PC-3 (cell line): ENCODE measurements at regions not wholly inside any gene's neighbourhood (a gene's known extent, or its start where the extent isn't known, plus 50 kb on each side); places are given as distances from the start of the nearest gene placed in this dataset.
"Not testable (repeated sequence)": the region's sequence is repeated elsewhere in the genome, so short reads cannot be mapped to it uniquely, and the experiment has no call there.

ENCODE experiments used
- ATAC-seq: fragments of 200-7000 bp; cut with Tn5 transposase; 2 replicates; pipeline ENCODE4 v1.9.1; 2020; ENCODE audit warnings: mild to moderate bottlenecking, moderate library complexity
- BruUV-seq: library from RNA; stranded (reverse); fragments of 400-500 nt; replicated peaks from 2 replicates; lab custom pipeline; 2021; lab: Mats Ljungman, UMichigan
- CTCF ChIA-PET: fragments of 300-600 bp; sonication (Branson Sonifier 250); formaldehyde crosslinking; loops from one replicate; lab custom pipeline; 2022; ENCODE audit warnings: antibody characterized with exemption; lab: Charles Lee
- POLR2A ChIA-PET: fragments of 300-600 bp; sonication (Branson Sonifier 250); formaldehyde crosslinking; loops from one replicate; lab custom pipeline; 2022; ENCODE audit warnings: antibody characterized with exemption; ENCODE audit not compliant: unreplicated experiment; lab: Charles Lee
- DNase-seq: peaks from one replicate; pipeline ENCODE4 v3.0.0-alpha.2; 2015
- H2AFZ ChIP-seq: fragments of 300-600 bp; sonication (generic); 2 replicates; pipeline ENCODE4 v1.6.0; 2016; ENCODE audit warnings: antibody characterized with exemption, low read length
- H3F3A ChIP-seq: fragments of 300-600 bp; sonication (generic); one replicate; pipeline ENCODE4 v1.6.0; 2017; ENCODE audit warnings: antibody characterized with exemption, low read length, control low read depth, mild to moderate bottlenecking; ENCODE audit not compliant: unreplicated experiment
- H3K27ac ChIP-seq: fragments of 300-600 bp; sonication (generic); 2 replicates; pipeline ENCODE4 v1.5.1; 2016; ENCODE audit warnings: mild to moderate bottlenecking, low read length
- H3K27me3 ChIP-seq: fragments of 300-600 bp; sonication (generic); 2 replicates; pipeline ENCODE4 v1.6.1; 2016; ENCODE audit warnings: low read length, mixed read lengths
- H3K36me3 ChIP-seq: fragments of 300-600 bp; sonication (generic); 2 replicates; pipeline ENCODE4 v1.6.1; 2016; ENCODE audit warnings: low read depth, mixed run types, low read length, mixed read lengths
- H3K4me1 ChIP-seq: fragments of 300-600 bp; sonication (generic); 2 replicates; pipeline ENCODE4 v1.5.1; 2016; ENCODE audit warnings: low read length; ENCODE audit not compliant: insufficient read depth
- H3K4me2 ChIP-seq: fragments of 300-600 bp; sonication (generic); 2 replicates; pipeline ENCODE4 v1.6.0; 2016; ENCODE audit warnings: low read length
- H3K4me3 ChIP-seq: fragments of 300-600 bp; sonication (generic); 2 replicates; pipeline ENCODE4 v1.5.1; 2016; ENCODE audit warnings: mild to moderate bottlenecking, low read length, mixed read lengths
- H3K79me2 ChIP-seq: fragments of 300-600 bp; sonication (generic); 2 replicates; pipeline ENCODE4 v1.6.1; 2017; ENCODE audit warnings: low read length, mixed read lengths
- H3K9ac ChIP-seq: fragments of 300-600 bp; sonication (generic); 2 replicates; pipeline ENCODE4 v1.6.0; 2016; ENCODE audit warnings: mild to moderate bottlenecking, low read length
- H3K9me2 ChIP-seq: fragments of 300-600 bp; sonication (generic); replicated peaks from 2 replicates; pipeline ENCODE4 v1.6.1; 2016; ENCODE audit warnings: mixed run types, low read length, mixed read lengths
- H3K9me3 ChIP-seq: fragments of 300-600 bp; sonication (generic); 2 replicates; pipeline ENCODE4 v1.6.1; 2016; ENCODE audit warnings: low read length, mixed read lengths
- H4K20me1 ChIP-seq: fragments of 300-600 bp; sonication (generic); 2 replicates; pipeline ENCODE4 v1.6.1; 2016; ENCODE audit warnings: low read length, mixed read lengths
- CTCF ChIP-seq: fragments of 300-600 bp; sonication (generic); conservative IDR thresholded peaks from 2 replicates; pipeline ENCODE4 v1.5.1; 2017; ENCODE audit warnings: antibody characterized with exemption, low read depth, mild to moderate bottlenecking, low read length
- EZH2 ChIP-seq: fragments of 300-600 bp; sonication (generic); IDR thresholded peaks from one replicate; pipeline ENCODE4 v1.6.1; 2017; ENCODE audit warnings: antibody characterized with exemption, mild to moderate bottlenecking, low read length; ENCODE audit not compliant: unreplicated experiment
- EZH2phosphoT487 ChIP-seq: fragments of 300-600 bp; sonication (generic); IDR thresholded peaks from 2 replicates; pipeline ENCODE4 v1.6.1; 2018; ENCODE audit warnings: mild to moderate bottlenecking, antibody characterized with exemption, low read length, borderline replicate concordance
- intact Hi-C: fragments of 100-400 bp; cut with micrococcal nuclease; formaldehyde crosslinking; loops from 2 replicates; pipeline ENCODE4 v1.9.0; 2023

DNA sequence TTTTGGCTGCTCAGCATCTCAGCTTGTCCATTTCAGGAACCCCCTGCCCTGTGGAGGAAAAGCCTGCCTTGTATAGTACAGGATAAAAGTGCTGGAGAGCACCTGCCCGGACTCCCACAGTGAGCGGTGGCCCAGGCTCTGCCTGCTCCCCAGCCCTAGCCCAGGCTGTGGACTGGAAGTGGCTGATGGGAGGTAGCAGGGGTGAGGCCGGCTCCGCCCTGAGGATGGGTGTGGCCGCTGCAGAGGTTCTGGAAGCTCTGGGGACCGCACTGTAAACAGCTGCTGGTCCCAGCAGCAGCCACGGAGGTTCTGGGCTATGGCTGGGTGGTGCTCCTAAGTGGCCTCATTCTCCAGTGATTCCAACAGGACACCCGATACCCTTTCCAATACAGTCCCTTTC lies 56.6 kb upstream of the HELT start:
- no peak for TF ChIP-seq EZH2
- TF ChIP-seq CTCF, result no peak
- no peak for TF ChIP-seq EZH2phosphoT487
- no peak overlapping the region for H3K9ac ChIP-seq
- BruUV-seq, result no TSS peak
- no peak for DNase-seq
- no peaks in the 10 kb centered on the region for H3K9me2 ChIP-seq
- H3K27ac ChIP-seq, result no peak overlapping the region
- no peak overlapping the region for H3K4me2 ChIP-seq
- H3K27me3 ChIP-seq, result no peaks in the 10 kb centered on the region
- POLR2A ChIA-PET, result no interaction called here
- ATAC-seq, result peak; percentile 33; the same call in 1 of the 2 replicates
- no peaks in the 10 kb centered on the region for H3K4me1 ChIP-seq
- H3F3A ChIP-seq, result no peaks in the 10 kb centered on the region
- H3K36me3 ChIP-seq, result no peaks in the 10 kb centered on the region
- no peaks in the 10 kb centered on the region for H4K20me1 ChIP-seq
- H2AFZ ChIP-seq, result no peak overlapping the region
- H3K79me2 ChIP-seq, result no peaks in the 10 kb centered on the region
- H3K4me3 ChIP-seq, result no peak overlapping the region
- CTCF ChIA-PET, result no interaction called here
- H3K9me3 ChIP-seq, result no peaks in the 10 kb centered on the region
- intact Hi-C loops, result no loop called here

GRCh38 chr4:184962125-184962638 lies 56.1 kb upstream of the HELT start:
- TF ChIP-seq EZH2phosphoT487 (no peak), EZH2 (no peak), CTCF (no peak)
- H4K20me1 ChIP-seq, result no peaks in the 10 kb centered on the region
- no peak overlapping the region for H3K9ac ChIP-seq
- ChIA-PET CTCF (no interaction called here), POLR2A (no interaction called here)
- no peak overlapping the region for H2AFZ ChIP-seq
- H3F3A ChIP-seq, result no peaks in the 10 kb centered on the region
- no peak for DNase-seq
- H3K4me2 ChIP-seq, result no peak overlapping the region
- no peaks in the 10 kb centered on the region for H3K9me2 ChIP-seq
- no peak overlapping the region for H3K4me3 ChIP-seq
- intact Hi-C loops, result no loop called here
- no peaks in the 10 kb centered on the region for H3K79me2 ChIP-seq
- H3K4me1 ChIP-seq, result no peaks in the 10 kb centered on the region
- H3K27ac ChIP-seq, result no peak overlapping the region
- no peaks in the 10 kb centered on the region for H3K27me3 ChIP-seq
- no peak for ATAC-seq
- no TSS peak for BruUV-seq
- no peaks in the 10 kb centered on the region for H3K36me3 ChIP-seq
- H3K9me3 ChIP-seq, result no peaks in the 10 kb centered on the region

DNA sequence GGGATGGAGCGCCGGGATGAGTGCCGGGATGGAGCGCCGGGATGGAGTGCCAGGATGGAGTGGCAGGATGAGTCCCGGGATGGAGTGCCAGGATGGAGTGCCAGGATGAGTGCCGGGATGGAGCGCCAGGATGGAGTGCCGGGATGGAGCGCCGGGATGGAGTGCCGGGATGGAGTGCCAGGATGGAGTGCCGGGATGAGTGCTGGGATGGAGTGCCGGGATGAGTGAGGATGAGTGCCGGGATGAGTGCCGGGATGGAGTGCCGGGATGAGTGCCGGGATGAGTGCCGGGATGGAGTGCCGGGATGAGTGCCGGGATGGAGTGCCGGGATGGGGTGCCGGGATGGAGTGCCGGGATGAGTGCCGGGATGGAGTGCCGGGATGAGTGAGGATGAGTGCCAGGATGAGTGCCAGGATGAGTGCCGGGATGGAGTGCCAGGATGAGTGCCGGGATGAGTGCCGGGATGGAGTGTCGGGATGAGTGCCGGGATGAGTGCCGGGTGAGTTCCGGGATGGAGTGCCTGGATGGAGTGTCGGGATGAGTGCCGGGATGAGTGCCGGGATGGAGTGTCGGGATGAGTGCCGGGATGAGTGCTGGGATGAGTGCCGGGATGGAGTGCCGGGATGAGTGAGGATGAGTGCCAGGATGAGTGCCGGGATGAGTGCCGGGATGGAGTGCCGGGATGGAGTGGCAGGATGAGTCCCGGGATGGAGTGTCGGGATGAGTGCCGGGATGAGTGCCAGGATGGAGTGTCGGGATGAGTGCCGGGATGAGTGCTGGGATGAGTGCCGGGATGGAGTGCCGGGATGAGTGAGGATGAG lies 52.9 kb upstream of the HELT start:
- H3K9me2 ChIP-seq, DNase-seq, H3K9ac ChIP-seq, H3K36me3 ChIP-seq, H3K79me2 ChIP-seq, H3K9me3 ChIP-seq, intact Hi-C loops, H3F3A ChIP-seq, H3K27ac ChIP-seq, CTCF ChIA-PET, BruUV-seq, H3K27me3 ChIP-seq, H3K4me2 ChIP-seq, ATAC-seq, POLR2A ChIA-PET, H4K20me1 ChIP-seq, H3K4me3 ChIP-seq, H2AFZ ChIP-seq: not testable (repeated sequence)
- H3K4me1 ChIP-seq, result peaks cover 14% of the 10 kb centered on the region

DNA sequence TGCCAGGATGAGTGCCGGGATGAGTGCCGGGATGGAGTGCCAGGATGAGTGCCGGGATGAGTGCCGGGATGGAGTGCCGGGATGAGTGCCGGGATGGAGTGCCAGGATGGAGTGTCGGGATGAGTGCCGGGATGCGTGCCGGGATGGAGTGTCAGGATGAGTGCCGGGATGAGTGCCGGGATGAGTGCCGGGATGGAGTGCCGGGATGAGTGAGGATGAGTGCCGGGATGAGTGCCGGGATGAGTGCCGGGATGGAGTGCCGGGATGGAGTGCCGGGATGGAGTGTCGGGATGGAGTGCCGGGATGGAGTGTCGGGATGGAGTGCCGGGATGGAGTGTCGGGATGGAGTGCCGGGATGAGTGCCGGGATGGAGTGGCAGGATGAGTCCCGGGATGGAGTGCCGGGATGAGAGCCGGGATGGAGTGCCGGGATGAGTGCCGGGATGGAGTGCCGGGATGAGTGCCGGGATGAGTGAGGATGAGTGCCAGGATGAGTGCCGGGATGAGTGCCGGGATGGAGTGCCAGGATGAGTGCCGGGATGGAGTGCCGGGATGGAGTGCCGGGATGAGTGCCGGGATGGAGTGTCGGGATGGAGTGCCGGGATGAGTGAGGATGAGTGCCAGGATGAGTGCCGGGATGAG lies 52.1 kb upstream of the HELT start:
- H3K27me3 ChIP-seq, H3K9ac ChIP-seq, H3K36me3 ChIP-seq, ATAC-seq, DNase-seq, H3K79me2 ChIP-seq, H3F3A ChIP-seq, H3K4me2 ChIP-seq, H3K9me2 ChIP-seq, intact Hi-C loops, H3K9me3 ChIP-seq, CTCF ChIA-PET, H3K27ac ChIP-seq, POLR2A ChIA-PET, H3K4me3 ChIP-seq, H4K20me1 ChIP-seq, H2AFZ ChIP-seq, BruUV-seq: not testable (repeated sequence)
- H3K4me1 ChIP-seq, result peaks cover 14% of the 10 kb centered on the region

GRCh38 chr4:184967699-184968098 lies 50.6 kb upstream of the HELT start:
- H4K20me1 ChIP-seq, H3K27ac ChIP-seq, H3F3A ChIP-seq, H3K4me3 ChIP-seq, H2AFZ ChIP-seq, ATAC-seq, POLR2A ChIA-PET, BruUV-seq, H3K36me3 ChIP-seq, intact Hi-C loops, H3K9ac ChIP-seq, H3K27me3 ChIP-seq, H3K9me3 ChIP-seq, H3K9me2 ChIP-seq, H3K4me2 ChIP-seq, DNase-seq, CTCF ChIA-PET, H3K79me2 ChIP-seq: not testable (repeated sequence)
- H3K4me1 ChIP-seq, result peaks cover 14% of the 10 kb centered on the region
